Dendritic cell treated with granulocyte-macrophage colony-stimulating factor and Interleukin-4, amounts not matched to agents 40 ng/mL and 50 ng/mL, for 4 days (primary cell): ENCODE measurements at regions not wholly inside any gene's neighbourhood (a gene's known extent, or its start where the extent isn't known, plus 50 kb on each side); places are given as distances from the start of the nearest gene placed in this dataset.

Source experiments
- H3K27ac Mint-ChIP-seq: one replicate; pipeline ENCODE4 v1.8.0; 2022; ENCODE audit warnings: mild to moderate bottlenecking, mixed read lengths
- H3K27me3 Mint-ChIP-seq: one replicate; pipeline ENCODE4 v1.8.0; 2022; ENCODE audit warnings: mild to moderate bottlenecking, mixed read lengths
- H3K36me3 Mint-ChIP-seq: one replicate; pipeline ENCODE4 v1.8.0; 2022; ENCODE audit warnings: low read depth, mixed read lengths
- H3K4me1 Mint-ChIP-seq: one replicate; pipeline ENCODE4 v1.8.0; 2022; ENCODE audit warnings: low read depth, mixed read lengths
- H3K4me3 Mint-ChIP-seq: one replicate; pipeline ENCODE4 v1.8.0; 2022; ENCODE audit warnings: mild to moderate bottlenecking, moderate library complexity, mixed read lengths
- H3K9me3 Mint-ChIP-seq: one replicate; pipeline ENCODE4 v1.8.0; 2022; ENCODE audit warnings: mixed read lengths
- intact Hi-C: fragments of 100-400 bp; cut with micrococcal nuclease; formaldehyde crosslinking; loops from one replicate; pipeline ENCODE4 v1.15.0; 2022

DNA sequence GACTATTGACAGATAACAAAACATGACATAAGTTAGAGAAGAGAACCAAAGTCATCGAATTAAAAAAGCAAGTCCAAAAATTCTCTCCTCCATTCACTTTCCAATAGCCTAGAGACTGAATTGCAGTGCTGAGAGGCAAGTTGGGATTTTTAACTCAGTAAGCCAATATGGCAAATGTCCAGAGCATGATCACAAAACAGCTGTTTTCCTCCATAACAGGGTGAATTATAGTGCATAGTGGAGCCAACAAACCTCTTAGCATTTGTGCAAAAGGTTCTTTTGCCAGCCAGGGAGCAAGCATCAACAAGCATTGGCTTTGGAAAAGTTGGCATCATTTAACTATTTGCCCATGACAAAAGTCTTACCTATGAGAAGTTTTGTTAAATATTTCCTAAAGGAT is 458.8 kb upstream of the NOVA1 start:
- H3K36me3 Mint-ChIP-seq = no peaks in the 10 kb centered on the region
- no peaks in the 10 kb centered on the region for H3K27me3 Mint-ChIP-seq
- no peaks in the 10 kb centered on the region for H3K4me1 Mint-ChIP-seq
- intact Hi-C loops = no loop called here
- H3K27ac Mint-ChIP-seq = no peak overlapping the region
- H3K4me3 Mint-ChIP-seq = no peak overlapping the region
- H3K9me3 Mint-ChIP-seq = peaks cover 11% of the 10 kb centered on the region

DNA sequence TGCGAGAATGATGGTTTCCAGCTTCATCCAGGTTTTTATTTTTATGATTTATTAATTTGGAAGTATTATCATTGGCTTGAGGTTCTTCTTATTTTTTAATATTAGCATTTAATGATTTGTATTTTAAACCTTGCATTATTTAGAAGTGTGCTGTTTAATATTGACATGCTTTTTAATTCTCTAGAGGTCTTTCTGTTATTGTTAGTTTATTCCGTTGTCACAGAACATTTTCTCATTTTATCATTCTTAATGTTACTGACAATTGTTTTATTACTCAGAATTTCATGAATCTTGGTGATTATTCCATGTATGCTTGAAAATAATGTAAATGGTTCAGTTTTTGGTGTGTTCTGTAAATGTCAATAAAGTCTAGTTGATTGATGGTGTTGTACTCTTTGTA is 463.5 kb upstream of the NOVA1 start:
- Mint-ChIP-seq H3K27ac (no peak overlapping the region), H3K27me3 (no peaks in the 10 kb centered on the region), H3K4me1 (no peaks in the 10 kb centered on the region), H3K36me3 (no peaks in the 10 kb centered on the region), H3K9me3 (no peaks in the 10 kb centered on the region), H3K4me3 (no peak overlapping the region)
- intact Hi-C loops = no loop called here

DNA sequence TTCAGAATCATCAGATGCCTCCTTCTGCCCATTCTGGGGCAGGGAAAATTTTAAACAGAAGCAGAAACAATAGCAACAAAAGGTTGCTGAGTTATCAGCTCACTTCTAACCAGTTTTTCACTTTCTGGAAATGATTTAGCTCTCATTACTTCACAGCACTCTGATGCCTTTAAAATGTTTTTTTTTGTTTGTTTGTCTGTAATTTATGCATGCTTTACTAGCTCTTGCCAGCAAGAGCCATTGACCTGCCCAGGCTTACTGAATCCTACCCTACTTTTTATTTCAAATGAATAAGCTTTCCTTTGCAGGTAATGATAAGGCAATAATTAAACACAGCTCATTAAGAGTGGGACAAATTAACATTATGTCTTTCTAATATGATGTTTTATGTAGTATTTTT is 466.1 kb upstream of the NOVA1 start:
- Mint-ChIP-seq H3K4me3 (no peak overlapping the region), H3K27me3 (no peaks in the 10 kb centered on the region), H3K36me3 (no peaks in the 10 kb centered on the region), H3K27ac (no peak overlapping the region), H3K9me3 (no peaks in the 10 kb centered on the region), H3K4me1 (no peaks in the 10 kb centered on the region)
- intact Hi-C loops = no loop called here

DNA sequence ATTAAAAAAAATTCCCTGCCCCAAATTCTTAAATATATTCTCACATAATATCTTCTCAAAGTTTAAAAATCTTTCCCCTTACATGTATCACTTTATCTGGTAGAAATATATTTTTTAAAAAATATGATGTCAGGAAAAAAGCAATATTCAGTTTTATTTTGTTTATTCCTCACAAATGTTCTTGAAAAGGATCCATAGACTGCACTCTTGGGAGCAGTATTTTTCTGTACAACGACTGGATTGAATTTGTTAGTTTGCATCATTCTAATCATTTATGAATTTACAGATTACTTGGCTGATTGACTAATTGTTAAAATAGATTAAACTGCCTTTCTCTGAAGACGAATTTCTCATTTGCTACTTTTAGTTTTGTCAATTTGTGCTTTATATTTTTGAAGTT is 468.1 kb upstream of the NOVA1 start:
- Mint-ChIP-seq H3K27me3 (no peaks in the 10 kb centered on the region), H3K27ac (no peak overlapping the region), H3K4me1 (no peaks in the 10 kb centered on the region), H3K4me3 (no peak overlapping the region), H3K36me3 (no peaks in the 10 kb centered on the region), H3K9me3 (no peaks in the 10 kb centered on the region)
- intact Hi-C loops = no loop called here

DNA sequence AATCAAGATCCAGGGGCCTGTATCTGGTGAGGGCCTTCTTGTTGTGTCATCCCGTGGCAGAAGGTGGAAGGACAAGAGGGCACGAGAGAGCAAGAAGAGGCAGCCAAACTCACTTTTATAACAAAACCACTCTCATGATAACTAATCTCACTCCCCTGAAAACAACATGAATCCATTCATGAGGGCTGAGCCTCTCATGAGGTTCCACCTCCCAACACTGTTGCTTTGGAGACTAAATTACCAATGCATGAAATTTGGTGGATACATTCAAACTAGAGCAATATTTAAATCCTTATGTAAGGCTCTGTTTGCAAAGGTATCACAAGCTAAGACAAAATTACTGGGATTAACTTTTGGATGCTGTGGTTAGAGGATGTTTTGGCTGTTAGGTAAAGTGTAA is 470.1 kb upstream of the NOVA1 start:
- no peaks in the 10 kb centered on the region for H3K36me3 Mint-ChIP-seq
- H3K27ac Mint-ChIP-seq = no peak overlapping the region
- H3K9me3 Mint-ChIP-seq = no peaks in the 10 kb centered on the region
- intact Hi-C loops = no loop called here
- no peaks in the 10 kb centered on the region for H3K27me3 Mint-ChIP-seq
- H3K4me3 Mint-ChIP-seq = no peak overlapping the region
- no peaks in the 10 kb centered on the region for H3K4me1 Mint-ChIP-seq

DNA sequence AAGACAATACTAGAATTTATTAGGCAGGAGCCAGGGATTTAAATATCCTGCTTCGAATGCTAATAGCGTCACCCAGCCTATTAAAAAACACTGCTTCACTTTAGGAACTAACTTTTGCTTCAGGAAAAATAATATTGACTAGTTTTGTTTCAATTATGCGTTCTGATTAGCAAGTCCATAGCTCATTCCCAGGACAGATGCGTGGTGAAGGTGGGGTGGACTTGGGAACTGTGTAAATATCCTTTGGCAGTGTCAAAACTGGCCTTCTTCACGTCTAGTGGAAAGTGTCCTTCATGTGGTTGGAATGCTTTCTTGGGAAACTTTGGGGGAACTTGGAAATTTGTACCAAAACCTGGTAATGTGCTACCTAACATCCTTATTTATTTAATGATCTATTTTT is 474.8 kb upstream of the NOVA1 start:
- intact Hi-C loops = no loop called here
- Mint-ChIP-seq H3K27me3 (no peaks in the 10 kb centered on the region), H3K9me3 (no peaks in the 10 kb centered on the region), H3K4me1 (no peaks in the 10 kb centered on the region), H3K4me3 (no peak overlapping the region), H3K27ac (no peak overlapping the region), H3K36me3 (no peaks in the 10 kb centered on the region)

DNA sequence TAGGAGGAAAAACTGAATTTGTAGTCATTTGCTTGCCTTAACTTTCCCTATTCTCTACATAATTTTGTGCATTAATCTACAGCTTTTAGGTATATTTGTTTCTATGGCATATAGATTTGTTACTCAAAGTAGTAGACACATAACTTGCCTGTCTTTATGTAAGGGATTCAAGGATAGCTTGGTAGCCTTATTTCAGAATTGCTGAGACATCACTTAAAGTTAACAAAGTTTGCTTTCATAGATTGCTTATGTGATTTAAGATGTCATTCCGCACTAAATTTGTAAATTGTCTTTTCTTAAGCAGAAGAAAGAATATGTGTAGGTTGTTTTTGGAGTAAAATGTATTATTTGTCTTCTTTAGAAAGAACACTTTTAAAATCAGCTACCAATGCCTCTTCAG is 477.7 kb upstream of the NOVA1 start:
- Mint-ChIP-seq H3K9me3 (no peaks in the 10 kb centered on the region), H3K4me3 (no peak overlapping the region), H3K27me3 (no peaks in the 10 kb centered on the region), H3K36me3 (no peaks in the 10 kb centered on the region), H3K4me1 (no peaks in the 10 kb centered on the region), H3K27ac (no peak overlapping the region)
- intact Hi-C loops = no loop called here

DNA sequence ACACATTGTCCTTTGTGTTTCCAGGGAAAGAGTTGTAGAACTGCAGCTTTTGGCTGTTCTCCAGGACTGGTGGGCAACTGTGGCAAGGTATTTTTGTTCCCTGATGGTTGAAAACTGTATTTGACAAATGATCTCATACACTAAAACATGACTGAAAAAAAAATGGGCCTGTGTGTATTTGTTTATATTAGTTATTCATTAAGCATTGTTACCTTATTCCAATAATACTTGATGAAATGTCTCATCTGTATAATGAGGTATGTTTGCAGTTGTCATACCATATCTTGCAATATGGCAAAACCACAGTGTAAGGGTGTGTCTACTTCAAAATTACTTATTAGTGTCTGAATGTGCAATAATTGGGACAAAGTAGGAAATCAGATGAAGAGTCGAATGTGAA is 479.4 kb upstream of the NOVA1 start:
- H3K4me1 Mint-ChIP-seq = no peaks in the 10 kb centered on the region

DNA sequence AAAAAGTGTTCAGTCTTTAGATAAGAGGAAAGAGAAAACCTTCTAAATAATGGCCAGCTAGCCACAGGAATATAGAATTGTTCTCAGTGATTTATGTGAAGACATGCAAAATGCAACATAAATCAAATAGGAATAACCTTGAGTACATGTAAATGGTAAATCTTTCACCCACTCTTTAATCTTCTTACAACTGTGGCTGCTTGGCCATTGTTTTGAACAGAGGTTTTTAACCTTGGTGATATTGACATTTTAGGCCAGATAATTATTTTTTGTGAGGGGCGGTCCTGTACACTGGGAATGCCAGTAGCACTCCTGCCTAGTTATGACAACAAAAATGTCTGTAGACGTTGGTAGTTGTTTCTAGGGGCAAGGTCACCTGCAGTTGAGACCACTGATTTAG is 479.9 kb upstream of the NOVA1 start:
- Mint-ChIP-seq H3K4me1 (no peaks in the 10 kb centered on the region), H3K36me3 (no peaks in the 10 kb centered on the region), H3K27ac (no peak overlapping the region), H3K4me3 (no peak overlapping the region), H3K9me3 (no peaks in the 10 kb centered on the region), H3K27me3 (no peaks in the 10 kb centered on the region)
- intact Hi-C loops = no loop called here

More for the DNA sequence above, 479.4 kb upstream of the NOVA1 start:
- no peaks in the 10 kb centered on the region for H3K27me3 Mint-ChIP-seq
- H3K9me3 Mint-ChIP-seq = no peaks in the 10 kb centered on the region
- no peak overlapping the region for H3K4me3 Mint-ChIP-seq
- H3K36me3 Mint-ChIP-seq = no peaks in the 10 kb centered on the region
- intact Hi-C loops = no loop called here
- H3K27ac Mint-ChIP-seq = no peak overlapping the region

DNA sequence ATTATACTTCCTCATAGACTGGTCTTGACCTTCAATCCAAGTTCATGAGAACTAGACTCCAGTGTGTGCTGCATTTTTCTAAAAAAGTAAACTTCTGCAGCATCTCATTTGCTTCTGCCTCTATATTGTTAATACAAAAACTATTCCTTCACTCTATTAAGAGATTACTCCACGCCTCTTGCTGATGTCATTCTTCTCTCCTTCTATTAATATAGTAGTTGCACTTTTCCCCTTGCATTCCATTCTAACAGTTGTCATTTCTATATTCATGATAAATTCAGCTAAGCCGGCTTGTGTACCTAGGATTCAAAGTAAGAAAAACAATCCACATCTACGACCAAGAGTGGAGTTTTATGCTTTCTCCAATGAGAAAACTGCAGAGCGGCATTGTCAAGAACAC is 480.4 kb upstream of the NOVA1 start:
- intact Hi-C loops = no loop called here
- Mint-ChIP-seq H3K4me1 (no peaks in the 10 kb centered on the region), H3K4me3 (no peak overlapping the region), H3K36me3 (no peaks in the 10 kb centered on the region), H3K27me3 (no peaks in the 10 kb centered on the region), H3K9me3 (no peaks in the 10 kb centered on the region), H3K27ac (no peak overlapping the region)

DNA sequence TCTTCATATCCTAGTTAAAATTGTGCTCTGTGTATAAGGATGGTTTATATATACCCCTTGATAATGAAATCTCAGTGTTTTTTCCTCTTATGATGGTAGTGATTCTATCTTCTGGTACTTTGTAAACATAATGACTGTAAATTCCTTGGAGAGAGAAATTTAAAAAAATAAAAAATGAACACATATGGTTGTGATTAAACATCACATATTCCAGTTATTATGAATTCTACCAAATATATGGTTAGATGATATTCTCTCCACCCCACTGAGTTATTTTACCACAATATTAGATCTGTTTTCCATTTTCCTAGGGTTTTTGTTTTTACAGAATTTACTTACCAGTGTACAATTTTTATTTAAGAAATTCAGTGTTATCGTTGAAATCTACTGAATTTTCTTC is 481.9 kb upstream of the NOVA1 start:
- intact Hi-C loops = no loop called here
- Mint-ChIP-seq H3K9me3 (no peaks in the 10 kb centered on the region), H3K27ac (no peak overlapping the region), H3K4me3 (no peak overlapping the region), H3K4me1 (no peaks in the 10 kb centered on the region), H3K27me3 (no peaks in the 10 kb centered on the region), H3K36me3 (no peaks in the 10 kb centered on the region)

DNA sequence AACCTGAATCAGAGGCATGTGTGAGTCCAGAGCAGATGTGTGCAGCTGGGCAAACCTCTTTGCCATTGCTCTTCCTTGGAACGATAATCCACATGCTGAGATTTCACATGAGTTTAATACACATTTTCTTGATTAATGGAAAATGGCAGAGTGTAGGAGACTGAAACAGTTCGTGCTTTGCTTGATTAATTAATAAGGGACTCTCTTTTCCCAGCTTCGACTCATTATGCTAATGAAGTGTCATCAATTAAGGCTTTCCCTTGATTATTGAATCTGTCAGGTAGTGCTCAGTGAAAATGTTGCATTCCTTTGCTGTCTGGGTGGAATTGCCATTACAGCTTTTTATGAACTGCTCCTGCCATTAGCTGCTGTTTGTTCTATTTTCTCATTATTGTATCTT is 487.7 kb upstream of the NOVA1 start:
- Mint-ChIP-seq H3K27ac (no peak overlapping the region), H3K4me3 (no peak overlapping the region), H3K36me3 (no peaks in the 10 kb centered on the region), H3K27me3 (no peaks in the 10 kb centered on the region), H3K4me1 (no peaks in the 10 kb centered on the region), H3K9me3 (no peaks in the 10 kb centered on the region)
- intact Hi-C loops = no loop called here

DNA sequence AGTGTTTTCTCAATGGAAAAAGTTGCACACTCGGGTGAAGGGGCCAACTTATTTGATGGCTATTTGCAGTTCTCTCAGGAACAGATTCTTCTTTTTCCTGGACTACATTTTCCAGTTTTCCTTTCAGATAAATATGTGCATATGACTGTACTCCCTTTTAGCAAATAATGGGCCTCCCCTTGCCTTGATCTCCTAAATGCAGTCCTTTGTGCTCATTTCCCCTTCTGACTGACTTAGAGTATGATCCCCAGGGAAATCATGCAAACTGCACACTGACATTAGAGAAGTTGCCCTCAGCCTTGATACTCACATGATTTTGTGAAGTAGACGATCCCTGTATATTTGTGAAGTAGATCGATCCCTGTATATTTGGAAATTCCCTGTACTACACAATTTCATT is 492.9 kb upstream of the NOVA1 start:
- H3K4me3 Mint-ChIP-seq = no peak overlapping the region
- H3K27me3 Mint-ChIP-seq = no peaks in the 10 kb centered on the region
- H3K27ac Mint-ChIP-seq = no peak overlapping the region
- intact Hi-C loops = no loop called here
- peaks cover 2% of the 10 kb centered on the region for H3K9me3 Mint-ChIP-seq
- H3K36me3 Mint-ChIP-seq = no peaks in the 10 kb centered on the region
- H3K4me1 Mint-ChIP-seq = no peaks in the 10 kb centered on the region

DNA sequence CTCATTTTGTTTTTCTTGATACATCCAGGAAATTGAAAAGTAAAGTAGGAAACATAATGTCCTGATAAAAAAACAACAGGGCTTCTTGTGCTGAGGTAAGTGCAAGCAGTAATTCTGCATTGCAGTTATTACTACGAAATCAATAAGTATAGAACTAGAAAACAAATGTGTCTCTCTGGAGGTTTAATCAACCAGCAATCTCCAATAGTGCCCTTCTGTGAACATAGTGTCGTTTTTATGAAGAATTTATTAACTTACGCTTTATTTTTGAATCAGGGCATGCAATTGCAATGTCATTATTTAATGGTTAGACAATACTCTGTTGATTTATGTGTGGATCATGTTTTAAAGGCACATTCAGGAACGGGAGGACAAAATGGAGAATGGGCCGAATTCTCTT is 494.1 kb upstream of the NOVA1 start:
- Mint-ChIP-seq H3K9me3 (peaks cover 10% of the 10 kb centered on the region), H3K4me3 (no peak overlapping the region), H3K27me3 (no peaks in the 10 kb centered on the region), H3K4me1 (no peaks in the 10 kb centered on the region), H3K36me3 (no peaks in the 10 kb centered on the region), H3K27ac (no peak overlapping the region)
- intact Hi-C loops = no loop called here

DNA sequence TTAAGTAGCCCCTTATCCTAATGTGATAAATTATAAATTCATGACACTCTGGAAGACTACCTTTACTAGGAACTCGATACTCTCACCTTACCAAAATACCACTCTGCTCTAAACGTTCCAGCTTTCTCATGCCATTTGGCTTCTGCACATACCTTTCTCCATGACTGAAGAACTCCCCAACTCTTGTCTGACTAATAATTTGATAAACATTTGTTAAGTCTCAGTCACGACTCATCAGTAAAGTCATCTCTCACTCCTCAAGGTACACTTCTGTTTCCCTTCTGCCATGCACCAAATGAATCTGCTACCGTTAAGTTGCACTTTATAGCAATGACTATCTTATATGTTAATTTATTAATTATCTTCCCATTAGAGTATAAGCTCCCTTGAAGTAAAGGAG is 498.3 kb upstream of the NOVA1 start:
- no peak overlapping the region for H3K4me3 Mint-ChIP-seq
- H3K27me3 Mint-ChIP-seq = no peaks in the 10 kb centered on the region

DNA sequence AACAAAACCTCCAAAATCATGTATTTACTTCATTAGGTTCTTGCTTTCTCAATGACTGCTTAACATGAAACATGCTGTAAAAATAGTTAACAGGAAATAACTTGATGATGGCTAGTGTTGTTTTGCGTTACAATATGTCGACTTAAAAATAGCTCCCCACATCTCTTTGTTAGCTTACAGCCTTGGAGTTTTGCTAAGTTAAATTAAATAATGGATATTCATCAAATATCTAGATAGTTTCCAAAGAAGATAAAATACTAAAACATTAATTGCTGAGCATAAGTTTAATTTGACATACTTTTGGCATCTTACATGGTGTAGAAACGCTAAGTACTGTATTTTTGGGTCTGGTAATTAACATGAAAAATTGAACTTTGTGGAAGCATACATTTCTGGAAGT is 500.6 kb upstream of the NOVA1 start:
- H3K36me3 Mint-ChIP-seq = no peaks in the 10 kb centered on the region
- H3K9me3 Mint-ChIP-seq = peaks cover 20% of the 10 kb centered on the region
- intact Hi-C loops = no loop called here
- H3K27ac Mint-ChIP-seq = no peak overlapping the region
- no peaks in the 10 kb centered on the region for H3K4me1 Mint-ChIP-seq
- no peaks in the 10 kb centered on the region for H3K27me3 Mint-ChIP-seq
- H3K4me3 Mint-ChIP-seq = no peak overlapping the region

More for the DNA sequence above, 498.3 kb upstream of the NOVA1 start:
- Mint-ChIP-seq H3K4me1 (no peaks in the 10 kb centered on the region), H3K36me3 (no peaks in the 10 kb centered on the region), H3K27ac (no peak overlapping the region), H3K9me3 (peaks cover 20% of the 10 kb centered on the region)
- intact Hi-C loops = no loop called here
